ENCODE measurements at regions not wholly inside any gene's neighbourhood (a gene's known extent, or its start where the extent isn't known, plus 50 kb on each side); places are given as distances from the start of the nearest gene placed in this dataset.

DNA sequence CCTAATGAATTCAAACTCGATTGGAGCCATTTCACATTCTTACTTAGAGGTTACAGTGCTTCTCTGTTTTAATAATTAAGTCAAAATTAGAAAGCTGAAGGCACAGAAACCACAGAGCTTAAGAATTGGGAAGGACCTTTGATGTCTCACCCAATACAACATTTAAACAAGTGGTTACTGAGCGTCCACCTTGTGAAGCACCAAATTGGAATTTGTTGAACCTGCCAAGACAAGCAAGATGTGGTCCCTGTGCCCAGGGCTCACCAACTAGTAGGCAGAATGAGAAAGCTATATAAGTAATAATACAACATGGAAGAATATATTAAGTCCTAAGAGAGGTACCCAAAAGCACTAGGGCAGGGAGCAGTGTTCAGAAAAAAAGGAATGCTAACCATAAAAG, 64.5 kb upstream of the NPAS2 start:
- Histone ChIP-seq H3K9me3 (ENCODE audit: control extremely low read depth in 1 of 3, control insufficient read depth in 2 of 3, insufficient read depth in 1 of 3, low read length in 2 of 3) (no peaks in the 10 kb centered on the region), H3K4me2 (replicated peaks; ENCODE audit: low read depth, low read length, poor library complexity, severe bottlenecking) (no peak overlapping the region), H3K4me3 (ENCODE audit: control extremely low read depth in 1 of 5, extremely low read depth in 1 of 5, insufficient read depth in 1 of 5, low read depth in 2 of 5, low read length in 4 of 5) (no peak overlapping the region), H3K4me1 (ENCODE audit: control insufficient read depth in 2 of 2, insufficient read depth in 2 of 2, low read length in 2 of 2) (no peaks in the 10 kb centered on the region), H3K79me2 (ENCODE audit: control insufficient read depth, insufficient read depth, low read length) (no peaks in the 10 kb centered on the region), H4K20me1 (ENCODE audit: control insufficient read depth, insufficient read depth, low read length, poor library complexity, severe bottlenecking) (no peaks in the 10 kb centered on the region), H3K27me3 (replicated peaks in 1 of 4; ENCODE audit: control extremely low read depth in 1 of 4, control insufficient read depth in 3 of 4, insufficient read depth in 4 of 4, low read length in 3 of 4) (peaks cover 0 to 3% (median 0%) of the 10 kb centered on the region in 4 experiments), H2AFZ (ENCODE audit: insufficient read depth, low read depth, low read length, poor library complexity, severe bottlenecking) (no peak overlapping the region), H3K36me3 (replicated peaks in 1 of 2; ENCODE audit: control extremely low read depth in 1 of 2, control insufficient read depth in 1 of 2, extremely low read depth in 1 of 2, insufficient read depth in 2 of 2, low read length in 1 of 2) (no peaks in the 10 kb centered on the region), H3K27ac (ENCODE audit: low read length in 2 of 2) (no peak overlapping the region), H3K9ac (ENCODE audit: low read length) (no peak overlapping the region)
- intact Hi-C loops (cut with micrococcal nuclease), result no loop called here
- ATAC-seq (ENCODE audit: low read depth) (no peak), DNase-seq (no peak)
- POLR2A ChIA-PET, result no interaction called here
- H3K4me3 Mint-ChIP-seq, result no peak overlapping the region
- no peaks in the 10 kb centered on the region for H3K4me1 Mint-ChIP-seq
- WGBS (ENCODE audit: insufficient coverage), result no CpG with 5 or more reads among the region's 2 CpGs
- H3K27me3 Mint-ChIP-seq, result peaks cover 54% of the 10 kb centered on the region
- CTCF ChIA-PET, result no interaction called here
- no peak overlapping the region for H3K27ac Mint-ChIP-seq
- H3K9me3 Mint-ChIP-seq (ENCODE audit: insufficient read depth), result peaks cover 2% of the 10 kb centered on the region
- no peak for TF ChIP-seq EZH2 (IDR thresholded peaks at IDR 0.05; ENCODE audit: borderline replicate concordance, insufficient read depth, low read depth, low read length, poor library complexity, severe bottlenecking)
- TF ChIP-seq, protein P1, sequence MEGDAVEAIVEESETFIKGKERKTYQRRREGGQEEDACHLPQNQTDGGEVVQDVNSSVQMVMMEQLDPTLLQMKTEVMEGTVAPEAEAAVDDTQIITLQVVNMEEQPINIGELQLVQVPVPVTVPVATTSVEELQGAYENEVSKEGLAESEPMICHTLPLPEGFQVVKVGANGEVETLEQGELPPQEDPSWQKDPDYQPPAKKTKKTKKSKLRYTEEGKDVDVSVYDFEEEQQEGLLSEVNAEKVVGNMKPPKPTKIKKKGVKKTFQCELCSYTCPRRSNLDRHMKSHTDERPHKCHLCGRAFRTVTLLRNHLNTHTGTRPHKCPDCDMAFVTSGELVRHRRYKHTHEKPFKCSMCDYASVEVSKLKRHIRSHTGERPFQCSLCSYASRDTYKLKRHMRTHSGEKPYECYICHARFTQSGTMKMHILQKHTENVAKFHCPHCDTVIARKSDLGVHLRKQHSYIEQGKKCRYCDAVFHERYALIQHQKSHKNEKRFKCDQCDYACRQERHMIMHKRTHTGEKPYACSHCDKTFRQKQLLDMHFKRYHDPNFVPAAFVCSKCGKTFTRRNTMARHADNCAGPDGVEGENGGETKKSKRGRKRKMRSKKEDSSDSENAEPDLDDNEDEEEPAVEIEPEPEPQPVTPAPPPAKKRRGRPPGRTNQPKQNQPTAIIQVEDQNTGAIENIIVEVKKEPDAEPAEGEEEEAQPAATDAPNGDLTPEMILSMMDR (IDR thresholded peaks at IDR 0.05), result no peak

DNA sequence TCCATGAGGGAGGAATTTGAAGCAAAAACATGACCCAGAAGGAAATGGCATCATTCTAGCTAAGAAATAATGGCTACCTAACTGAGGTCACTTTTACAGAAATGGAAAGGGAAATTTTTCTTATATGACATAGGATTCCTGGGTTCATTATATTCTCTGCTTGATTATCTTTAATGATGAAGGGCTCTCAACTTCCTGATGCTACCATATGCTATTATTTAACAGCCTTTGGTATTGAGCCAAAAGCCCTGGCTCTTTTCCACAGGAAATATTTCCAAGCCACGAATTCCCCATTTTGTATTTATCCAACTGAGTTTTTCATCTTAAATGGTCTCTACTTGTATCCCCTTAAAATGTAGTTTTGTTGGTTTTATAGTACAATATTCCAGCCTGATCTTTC, 63.2 kb upstream of the NPAS2 start:
- CTCF ChIA-PET, result no interaction called here
- H2AFZ ChIP-seq (ENCODE audit: insufficient read depth, low read depth, low read length, poor library complexity, severe bottlenecking), result no peak overlapping the region
- no peak for TF ChIP-seq EZH2 (IDR thresholded peaks at IDR 0.05; ENCODE audit: borderline replicate concordance, insufficient read depth, low read depth, low read length, poor library complexity, severe bottlenecking)
- TF ChIP-seq, protein P1 (IDR thresholded peaks at IDR 0.05), result no peak
- H3K9me3 ChIP-seq (ENCODE audit: control extremely low read depth in 1 of 3, control insufficient read depth in 2 of 3, insufficient read depth in 1 of 3, low read length in 2 of 3), result peaks cover 0 to 4% (median 0%) of the 10 kb centered on the region in 3 donors
- H3K27me3 Mint-ChIP-seq, result peaks cover 53% of the 10 kb centered on the region
- H3K36me3 ChIP-seq (replicated peaks in 1 of 2; ENCODE audit: control extremely low read depth in 1 of 2, control insufficient read depth in 1 of 2, extremely low read depth in 1 of 2, insufficient read depth in 2 of 2, low read length in 1 of 2), result no peaks in the 10 kb centered on the region
- no peaks in the 10 kb centered on the region for H4K20me1 ChIP-seq (ENCODE audit: control insufficient read depth, insufficient read depth, low read length, poor library complexity, severe bottlenecking)
- POLR2A ChIA-PET, result no interaction called here
- DNase-seq (no peak), ATAC-seq (ENCODE audit: low read depth) (no peak)
- H3K9me3 Mint-ChIP-seq (ENCODE audit: insufficient read depth), result no peaks in the 10 kb centered on the region
- H3K4me1 Mint-ChIP-seq, result no peaks in the 10 kb centered on the region
- H3K4me3 ChIP-seq (ENCODE audit: control extremely low read depth in 1 of 5, extremely low read depth in 1 of 5, insufficient read depth in 1 of 5, low read depth in 2 of 5, low read length in 4 of 5), result no peak overlapping the region
- H3K27ac Mint-ChIP-seq, result no peak overlapping the region
- no peaks in the 10 kb centered on the region for H3K79me2 ChIP-seq (ENCODE audit: control insufficient read depth, insufficient read depth, low read length)
- no peaks in the 10 kb centered on the region for H3K4me1 ChIP-seq (ENCODE audit: control insufficient read depth in 2 of 2, insufficient read depth in 2 of 2, low read length in 2 of 2)
- intact Hi-C loops (cut with micrococcal nuclease), result no loop called here
- H3K27me3 ChIP-seq (replicated peaks in 1 of 4; ENCODE audit: control extremely low read depth in 1 of 4, control insufficient read depth in 3 of 4, insufficient read depth in 4 of 4, low read length in 3 of 4), result peaks cover 0 to 9% (median 0%) of the 10 kb centered on the region in 4 experiments
- no peak overlapping the region for H3K4me3 Mint-ChIP-seq
- no peak overlapping the region for H3K27ac ChIP-seq (ENCODE audit: low read length in 2 of 2)
- no CpG with 5 or more reads among the region's 1 CpG for WGBS (ENCODE audit: insufficient coverage)
- no peak overlapping the region for H3K4me2 ChIP-seq (replicated peaks; ENCODE audit: low read depth, low read length, poor library complexity, severe bottlenecking)
- H3K9ac ChIP-seq (ENCODE audit: low read length), result no peak overlapping the region
